ENCODE measurements at regions not wholly inside any gene's neighbourhood (a gene's known extent, or its start where the extent isn't known, plus 50 kb on each side); places are given as distances from the start of the nearest gene placed in this dataset.

GRCh38 chr3:157844216-157844615 lies 262.0 kb downstream of the SHOX2 start:
- H3K4me3 ChIP-seq (ENCODE audit: low read length) = no peak overlapping the region
- no peak for DNase-seq (ENCODE audit: low read depth)
- no peak for TF ChIP-seq CTCF (conservative IDR thresholded peaks at IDR 0.05; ENCODE audit: low read length)

- no peak for DNase-seq (ENCODE audit: low read depth)
- no peak overlapping the region for H3K4me3 ChIP-seq (ENCODE audit: low read length)
- TF ChIP-seq CTCF (conservative IDR thresholded peaks at IDR 0.05; ENCODE audit: low read length) = no peak
These were observed 265.2 kb downstream of the SHOX2 start for GRCh38 chr3:157841029-157841428.

- no peak for DNase-seq (ENCODE audit: low read depth)
- no peak for TF ChIP-seq CTCF (conservative IDR thresholded peaks at IDR 0.05; ENCODE audit: low read length)
- no peak overlapping the region for H3K4me3 ChIP-seq (ENCODE audit: low read length)
These were observed 265.7 kb downstream of the SHOX2 start for GRCh38 chr3:157840564-157840963.

GRCh38 chr3:157838457-157838856 lies 267.8 kb downstream of the SHOX2 start:
- no peak overlapping the region for H3K4me3 ChIP-seq (ENCODE audit: low read length)
- TF ChIP-seq CTCF (conservative IDR thresholded peaks at IDR 0.05; ENCODE audit: low read length) = no peak
- no peak for DNase-seq (ENCODE audit: low read depth)

GRCh38 chr3:157837336-157837735 lies 268.9 kb downstream of the SHOX2 start:
- no peak overlapping the region for H3K4me3 ChIP-seq (ENCODE audit: low read length)
- peak; percentile 36 for DNase-seq (ENCODE audit: low read depth)
- TF ChIP-seq CTCF (conservative IDR thresholded peaks at IDR 0.05; ENCODE audit: low read length) = no peak

- TF ChIP-seq CTCF (conservative IDR thresholded peaks at IDR 0.05; ENCODE audit: low read length) = no peak
- H3K4me3 ChIP-seq (ENCODE audit: low read length) = no peak overlapping the region
- peak; percentile 23 for DNase-seq (ENCODE audit: low read depth)
These were observed 270.2 kb downstream of the SHOX2 start for GRCh38 chr3:157836022-157836421.

GRCh38 chr3:157832588-157832987 lies 273.6 kb downstream of the SHOX2 start:
- H3K4me3 ChIP-seq (ENCODE audit: low read length) = no peak overlapping the region
- no peak for TF ChIP-seq CTCF (conservative IDR thresholded peaks at IDR 0.05; ENCODE audit: low read length)
- peak; percentile 90 for DNase-seq (ENCODE audit: low read depth)
